H1 (cell line): ENCODE measurements at regions not wholly inside any gene's neighbourhood (a gene's known extent, or its start where the extent isn't known, plus 50 kb on each side); places are given as distances from the start of the nearest gene placed in this dataset.
"Not testable (repeated sequence)": the region's sequence is repeated elsewhere in the genome, so short reads cannot be mapped to it uniquely, and the experiment has no call there.

Experiments
- CTCF ChIA-PET: fragments of 300-600 bp; sonication (Branson Sonifier 250); formaldehyde crosslinking; loops from one replicate; lab custom pipeline; 2021; ENCODE audit not compliant: partially characterized antibody; lab: Charles Lee
- POLR2A ChIA-PET: fragments of 300-600 bp; sonication (Branson Sonifier 250); formaldehyde crosslinking; loops from one replicate; lab custom pipeline; 2021; ENCODE audit warnings: inconsistent platforms; ENCODE audit not compliant: partially characterized antibody; lab: Charles Lee
- DNase-seq, 2 experiments: peaks; one replicate each; pipeline versions ENCODE4 v3.0.0 to v3.0.0-alpha.2; 2010 to 2022; ENCODE audit warnings: low spot score in 2 of 2, low read depth in 1 of 2, mixed read lengths in 1 of 2
- FAIRE-seq: peaks from 2 replicates; lab custom pipeline; 2011; peaks lifted over from hg19 to GRCh38; lab: Jason Lieb, UNC
- H2AFZ ChIP-seq: 2 replicates; pipeline ENCODE4 v1.8.1; 2012; ENCODE audit warnings: low read length, inconsistent platforms
- H2AK5ac ChIP-seq: 2 replicates; pipeline ENCODE4 v1.6.1; 2013; ENCODE audit warnings: low read depth, low read length
- H2BK120ac ChIP-seq: replicated peaks from 2 replicates; pipeline ENCODE3; 2013; ENCODE audit warnings: low read depth, low read length, inconsistent platforms
- H2BK12ac ChIP-seq: 2 replicates; pipeline ENCODE4 v1.6.1; 2013; ENCODE audit warnings: low read depth, low read length
- H2BK15ac ChIP-seq: 2 replicates; pipeline ENCODE4 v1.6.1; 2013; ENCODE audit warnings: low read length
- H2BK20ac ChIP-seq: 2 replicates; pipeline ENCODE4 v1.6.1; 2013; ENCODE audit warnings: low read length
- H2BK5ac ChIP-seq: 2 replicates; pipeline ENCODE4 v1.6.1; 2013; ENCODE audit warnings: low read depth, low read length
- H3K14ac ChIP-seq: 2 replicates; pipeline ENCODE4 v1.6.1; 2013; ENCODE audit warnings: inconsistent platforms; ENCODE audit not compliant: insufficient read length
- H3K18ac ChIP-seq: 2 replicates; pipeline ENCODE4 v1.6.1; 2013; ENCODE audit warnings: low read length; ENCODE audit errors: extremely low read depth
- H3K23ac ChIP-seq: 2 replicates; pipeline ENCODE4 v1.6.1; 2013; ENCODE audit warnings: inconsistent platforms; ENCODE audit not compliant: insufficient read length
- H3K23me2 ChIP-seq: 2 replicates; pipeline ENCODE4 v1.6.1; 2013; ENCODE audit warnings: low read depth, low read length
- H3K27ac ChIP-seq: 2 replicates; pipeline ENCODE4 v1.6.1; 2011; ENCODE audit warnings: low read depth, low read length, inconsistent platforms
- H3K27me3 ChIP-seq, 4 experiments: replicated peaks in 1 of 4; 1 replicate in 1 of 4; 2 replicates in 3 of 4; pipeline versions ENCODE4 v1.6.1 to v1.8.1; 2011 to 2013; ENCODE audit warnings: low read length in 3 of 4, mild to moderate bottlenecking in 3 of 4, inconsistent platforms in 2 of 4, mixed read lengths in 2 of 4, moderate library complexity in 1 of 4; ENCODE audit not compliant: control insufficient read depth in 3 of 4, insufficient read depth in 3 of 4; ENCODE audit errors: extremely low read depth in 1 of 4
- H3K36me3 ChIP-seq, 4 experiments: 2 replicates each; pipeline versions ENCODE4 v1.6.1 to v1.8.1; 2011 to 2013; ENCODE audit warnings: mild to moderate bottlenecking in 4 of 4, low read length in 3 of 4, moderate library complexity in 2 of 4, control low read depth in 1 of 4, inconsistent platforms in 1 of 4; ENCODE audit not compliant: insufficient read depth in 4 of 4, control insufficient read depth in 2 of 4
- H3K4ac ChIP-seq: replicated peaks from 2 replicates; pipeline ENCODE3; 2013; ENCODE audit warnings: low read length, low read depth, mixed read lengths, inconsistent platforms; ENCODE audit not compliant: insufficient read length
- H3K4me1 ChIP-seq, 4 experiments: replicated peaks in 1 of 4; 1 replicate in 1 of 4; 2 replicates in 3 of 4; pipeline versions ENCODE4 v1.6.1 to v1.8.1; 2011 to 2013; ENCODE audit warnings: low read length in 3 of 4, inconsistent platforms in 2 of 4, mixed read lengths in 1 of 4; ENCODE audit not compliant: insufficient read depth in 4 of 4, control insufficient read depth in 3 of 4
- H3K4me2 ChIP-seq, 2 experiments: 2 replicates each; pipeline versions ENCODE4 v1.6.1 to v1.8.1; 2011 to 2013; ENCODE audit warnings: low read depth in 2 of 2, low read length in 2 of 2, control low read depth in 1 of 2, inconsistent platforms in 1 of 2, mild to moderate bottlenecking in 1 of 2; ENCODE audit not compliant: insufficient read depth in 1 of 2
- H3K4me3 ChIP-seq, 4 experiments: fragments of 200-600, 300-600 bp in 1 of 4; sonication (generic), shearing (Covaris generic), sonication (Bioruptor Twin) in 1 of 4; 2 replicates each; pipeline versions ENCODE4 v1.5.1 to v1.8.1; 2011 to 2016; ENCODE audit warnings: low read length in 4 of 4, low read depth in 3 of 4, control low read depth in 2 of 4, inconsistent platforms in 2 of 4, mild to moderate bottlenecking in 2 of 4, mixed read lengths in 1 of 4, moderate library complexity in 1 of 4; ENCODE audit not compliant: insufficient read depth in 2 of 4; ENCODE audit errors: extremely low read depth in 1 of 4
- H3K56ac ChIP-seq: replicated peaks from 2 replicates; pipeline ENCODE3; 2013; ENCODE audit warnings: low read depth, mild to moderate bottlenecking, mixed read lengths, low read length, inconsistent platforms; ENCODE audit not compliant: insufficient read length
- H3K79me1 ChIP-seq: 2 replicates; pipeline ENCODE4 v1.6.1; 2013; ENCODE audit warnings: low read depth, low read length, control low read depth
- H3K79me2 ChIP-seq, 2 experiments: 2 replicates each; pipeline versions ENCODE4 v1.6.1 to v1.8.1; 2012 to 2013; ENCODE audit warnings: low read length in 2 of 2, mild to moderate bottlenecking in 2 of 2, inconsistent platforms in 1 of 2; ENCODE audit not compliant: insufficient read depth in 2 of 2, control insufficient read depth in 1 of 2
- H3K9ac ChIP-seq, 4 experiments: replicated peaks in 1 of 4; 1 replicate in 1 of 4; 2 replicates in 3 of 4; pipeline versions ENCODE4 v1.6.1 to v1.8.1; 2011 to 2013; ENCODE audit warnings: low read depth in 3 of 4, low read length in 3 of 4, control low read depth in 2 of 4, mild to moderate bottlenecking in 2 of 4, moderate library complexity in 2 of 4, inconsistent platforms in 1 of 4; ENCODE audit errors: extremely low read depth in 1 of 4
- H3K9me3 ChIP-seq, 2 experiments: 2 replicates each; pipeline versions ENCODE4 v1.6.1 to v1.8.1; 2012 to 2013; ENCODE audit warnings: mild to moderate bottlenecking in 2 of 2, moderate library complexity in 2 of 2, control low read depth in 1 of 2, inconsistent platforms in 1 of 2, low read depth in 1 of 2, low read length in 1 of 2, mixed read lengths in 1 of 2; ENCODE audit not compliant: insufficient read depth in 2 of 2
- H4K20me1 ChIP-seq, 2 experiments: replicated peaks in 1 of 2; 2 replicates each; pipeline versions ENCODE3 to v1.8.1; 2011 to 2013; ENCODE audit warnings: inconsistent platforms in 2 of 2, low read length in 2 of 2, mild to moderate bottlenecking in 1 of 2; ENCODE audit not compliant: insufficient read depth in 2 of 2, control insufficient read depth in 1 of 2
- H4K5ac ChIP-seq: 2 replicates; pipeline ENCODE4 v1.6.1; 2013; ENCODE audit warnings: low read length, low read depth, mixed read lengths, inconsistent platforms; ENCODE audit not compliant: insufficient read length
- H4K8ac ChIP-seq: 2 replicates; pipeline ENCODE4 v1.8.0; 2013; ENCODE audit warnings: mild to moderate bottlenecking, moderate library complexity, low read length, inconsistent platforms; ENCODE audit not compliant: insufficient read depth; ENCODE audit errors: extremely low read depth
- H4K91ac ChIP-seq: replicated peaks from 2 replicates; pipeline ENCODE3; 2013; ENCODE audit warnings: low read length, mixed read lengths, inconsistent platforms; ENCODE audit not compliant: insufficient read length
- WGBS, 2 experiments: shearing (Covaris generic) in 1 of 2; methylation state at CpG; one replicate each; pipeline versions ENCODE4 v1.1.6 to v1.1.7; 2013 to 2015; ENCODE audit warnings: low lambda C conversion rate in 2 of 2, mixed read lengths in 2 of 2, inconsistent platforms in 1 of 2, low coverage in 1 of 2, missing lambda C conversion rate in 1 of 2; ENCODE audit not compliant: insufficient replicate concordance in 2 of 2, insufficient coverage in 1 of 2, insufficient read length in 1 of 2; ENCODE audit errors: extremely low coverage in 1 of 2, missing lambda C conversion rate in 1 of 2; 5-methylcytosine and 5-hydroxymethylcytosine counted together

DNA sequence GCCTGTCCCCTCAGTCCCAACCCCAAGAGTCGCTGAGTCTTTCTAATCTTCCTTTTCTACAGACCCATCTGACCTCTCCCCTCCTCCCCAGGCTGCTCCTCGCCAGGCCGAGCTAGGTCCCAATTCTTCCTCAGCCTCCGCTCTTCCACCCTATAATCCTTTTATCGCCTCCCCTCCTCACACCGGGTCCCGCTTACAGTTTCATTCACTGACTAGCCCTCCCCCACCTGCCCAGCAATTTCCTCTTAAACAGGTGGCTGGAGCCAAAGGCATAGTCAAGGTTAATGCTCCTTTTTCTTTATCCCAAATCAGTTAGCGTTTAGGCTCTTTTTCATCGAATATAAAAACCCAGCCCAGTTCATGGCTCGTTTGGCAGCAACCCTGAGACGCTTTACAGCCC is 96.1 kb upstream of the OPCML start:
- H4K5ac ChIP-seq, H3K79me1 ChIP-seq, H3K18ac ChIP-seq, DNase-seq, H3K14ac ChIP-seq, H2BK12ac ChIP-seq, H3K4me2 ChIP-seq, H3K9me3 ChIP-seq, H3K56ac ChIP-seq, H4K91ac ChIP-seq, H3K23ac ChIP-seq, H3K27me3 ChIP-seq, H2BK20ac ChIP-seq, H2BK15ac ChIP-seq, CTCF ChIA-PET, H4K8ac ChIP-seq, H3K23me2 ChIP-seq, H2AK5ac ChIP-seq, FAIRE-seq, H2AFZ ChIP-seq, H3K27ac ChIP-seq, H2BK120ac ChIP-seq, H3K79me2 ChIP-seq, H3K4me1 ChIP-seq, H3K9ac ChIP-seq, POLR2A ChIA-PET, H3K4ac ChIP-seq, H2BK5ac ChIP-seq, H4K20me1 ChIP-seq, H3K36me3 ChIP-seq, H3K4me3 ChIP-seq: not testable (repeated sequence)
- WGBS, 2 experiments = 80% methylated on average over 10 of the region's 11 CpGs; no CpG with 5 or more reads in 1 of the 2 experiments
